ENCODE measurements at regions not wholly inside any gene's neighbourhood (a gene's known extent, or its start where the extent isn't known, plus 50 kb on each side); places are given as distances from the start of the nearest gene placed in this dataset.

DNA sequence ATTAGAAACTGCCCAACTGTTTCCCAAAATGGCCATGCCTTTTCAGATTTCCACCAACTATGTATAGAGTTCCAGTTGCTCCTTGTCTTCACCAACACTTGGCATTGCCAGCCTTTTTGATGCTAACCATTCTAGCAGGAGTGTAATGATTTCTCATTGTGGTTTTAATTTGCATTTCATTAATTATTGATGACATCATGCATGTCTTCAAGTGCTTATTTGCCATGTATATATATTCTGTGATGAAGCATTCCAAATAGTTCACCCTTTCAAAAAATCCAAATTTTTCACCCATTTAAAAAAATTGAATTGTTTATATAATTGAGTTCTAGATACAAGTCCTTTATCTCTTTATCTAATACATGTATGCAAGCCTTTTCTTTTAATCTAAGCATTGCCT lies 245.9 kb upstream of the TNRC6C start:
- Histone ChIP-seq H3K4me3 (no peak overlapping the region), H3K27me3 (no peaks in the 10 kb centered on the region), H3K36me3 (no peaks in the 10 kb centered on the region), H3K9me3 (no peaks in the 10 kb centered on the region), H3K4me1 (no peaks in the 10 kb centered on the region), H3K27ac (no peak overlapping the region)
- no peak for DNase-seq
- intact Hi-C loops (cut with DNase I; ENCODE audit: low total_unique reads) = no loop called here
- TF ChIP-seq POLR2A (IDR thresholded peaks at IDR 0.05) (no peak), EP300 (IDR thresholded peaks at IDR 0.05) (no peak), POLR2AphosphoS5 (IDR thresholded peaks at IDR 0.05) (no peak)
- TF ChIP-seq, protein P1, sequence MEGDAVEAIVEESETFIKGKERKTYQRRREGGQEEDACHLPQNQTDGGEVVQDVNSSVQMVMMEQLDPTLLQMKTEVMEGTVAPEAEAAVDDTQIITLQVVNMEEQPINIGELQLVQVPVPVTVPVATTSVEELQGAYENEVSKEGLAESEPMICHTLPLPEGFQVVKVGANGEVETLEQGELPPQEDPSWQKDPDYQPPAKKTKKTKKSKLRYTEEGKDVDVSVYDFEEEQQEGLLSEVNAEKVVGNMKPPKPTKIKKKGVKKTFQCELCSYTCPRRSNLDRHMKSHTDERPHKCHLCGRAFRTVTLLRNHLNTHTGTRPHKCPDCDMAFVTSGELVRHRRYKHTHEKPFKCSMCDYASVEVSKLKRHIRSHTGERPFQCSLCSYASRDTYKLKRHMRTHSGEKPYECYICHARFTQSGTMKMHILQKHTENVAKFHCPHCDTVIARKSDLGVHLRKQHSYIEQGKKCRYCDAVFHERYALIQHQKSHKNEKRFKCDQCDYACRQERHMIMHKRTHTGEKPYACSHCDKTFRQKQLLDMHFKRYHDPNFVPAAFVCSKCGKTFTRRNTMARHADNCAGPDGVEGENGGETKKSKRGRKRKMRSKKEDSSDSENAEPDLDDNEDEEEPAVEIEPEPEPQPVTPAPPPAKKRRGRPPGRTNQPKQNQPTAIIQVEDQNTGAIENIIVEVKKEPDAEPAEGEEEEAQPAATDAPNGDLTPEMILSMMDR (IDR thresholded peaks at IDR 0.05) = no peak

DNA sequence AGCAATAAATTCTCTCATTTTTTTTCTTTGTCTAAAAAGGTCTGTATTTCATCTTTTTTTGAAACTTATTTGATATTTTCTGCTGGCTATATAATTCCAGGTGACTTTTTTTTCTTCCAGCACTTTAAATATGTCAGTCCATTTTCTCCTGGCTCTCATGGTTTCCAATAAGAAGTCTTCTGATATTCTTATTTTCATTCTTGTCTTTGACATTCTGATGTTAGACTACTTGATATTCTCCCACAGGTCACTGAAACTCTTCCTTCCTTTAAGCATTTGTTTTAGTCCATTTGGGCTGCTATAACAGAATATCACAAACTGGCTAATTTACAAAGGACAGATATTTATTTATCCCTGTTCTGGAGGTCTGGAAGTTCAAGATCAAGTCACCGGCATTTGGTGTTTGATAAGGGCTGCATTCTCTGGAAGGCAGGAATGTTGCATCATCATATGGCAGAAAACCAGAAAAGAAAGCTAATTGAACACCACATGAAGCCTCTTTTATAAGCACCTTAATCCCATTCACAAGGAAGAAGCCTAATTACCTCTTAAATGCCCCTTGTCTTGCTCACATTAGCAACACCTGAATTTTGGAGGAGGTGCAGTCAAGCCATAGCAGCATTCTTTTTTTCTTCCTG lies 242.1 kb upstream of the TNRC6C start:
- no peaks in the 10 kb centered on the region for H3K36me3 ChIP-seq
- H3K4me1 ChIP-seq = no peaks in the 10 kb centered on the region
- no peaks in the 10 kb centered on the region for H3K27me3 ChIP-seq
- no peak overlapping the region for H3K4me3 ChIP-seq
- H3K9me3 ChIP-seq = no peaks in the 10 kb centered on the region
- DNase-seq = no peak
- WGBS, 5 donors = 12 to 51% (median 30%) methylated on average over 1 of the region's 1 CpG
- H3K27ac ChIP-seq = no peak overlapping the region
- intact Hi-C loops (cut with DNase I; ENCODE audit: low total_unique reads) = no loop called here
- TF ChIP-seq POLR2AphosphoS5 (IDR thresholded peaks at IDR 0.05) (no peak), EP300 (IDR thresholded peaks at IDR 0.05) (no peak), POLR2A (IDR thresholded peaks at IDR 0.05) (no peak)
- TF ChIP-seq, protein P1 (IDR thresholded peaks at IDR 0.05) = no peak

DNA sequence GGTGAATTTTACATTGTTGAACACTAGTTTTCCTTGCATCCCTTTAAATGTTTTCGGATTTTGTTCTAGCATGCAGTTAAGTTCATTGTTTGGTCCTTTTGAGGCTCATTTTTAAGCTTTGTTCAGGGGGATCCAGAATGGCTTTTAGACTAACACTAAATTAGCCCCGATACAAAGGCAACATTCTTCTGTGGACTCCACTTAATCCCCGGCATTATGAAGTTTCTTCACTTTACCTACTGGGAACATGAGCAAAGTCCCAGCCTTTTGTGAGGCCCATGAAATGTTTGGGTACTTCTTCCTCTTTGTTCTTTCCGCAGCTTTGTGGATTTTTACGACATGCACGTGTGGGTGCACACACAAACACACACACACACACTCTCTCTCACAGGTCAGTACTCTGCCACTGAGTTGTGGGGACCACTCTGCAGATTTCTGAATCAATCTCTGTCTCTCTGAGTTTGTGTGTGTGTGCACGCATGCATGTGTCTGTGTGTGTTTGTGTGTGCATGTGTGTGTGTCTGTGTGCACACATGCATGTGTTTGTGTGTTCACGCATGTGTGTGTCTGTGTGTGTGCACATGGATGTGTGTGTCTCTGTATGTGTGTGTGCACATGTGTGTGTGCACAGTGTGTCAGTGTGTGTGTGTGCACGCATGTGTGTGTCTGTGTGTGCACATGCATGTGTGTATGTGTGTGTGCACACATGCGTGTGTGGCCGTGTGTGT lies 240.4 kb upstream of the TNRC6C start:
- no peak for DNase-seq
- H3K27me3 ChIP-seq = no peaks in the 10 kb centered on the region
- TF ChIP-seq POLR2AphosphoS5 (IDR thresholded peaks at IDR 0.05) = no peak
- no peak for TF ChIP-seq POLR2A (IDR thresholded peaks at IDR 0.05)
- no peak for TF ChIP-seq EP300 (IDR thresholded peaks at IDR 0.05)
- TF ChIP-seq, protein P1 (IDR thresholded peaks at IDR 0.05) = no peak
- H3K36me3 ChIP-seq = no peaks in the 10 kb centered on the region
- H3K4me3 ChIP-seq = no peak overlapping the region
- intact Hi-C loops (cut with DNase I; ENCODE audit: low total_unique reads) = no loop called here
- H3K9me3 ChIP-seq = no peaks in the 10 kb centered on the region
- 74 to 85% (median 82%) methylated on average over 11 of the region's 11 CpGs for WGBS, 5 donors
- H3K27ac ChIP-seq = no peak overlapping the region
- H3K4me1 ChIP-seq = no peaks in the 10 kb centered on the region

DNA sequence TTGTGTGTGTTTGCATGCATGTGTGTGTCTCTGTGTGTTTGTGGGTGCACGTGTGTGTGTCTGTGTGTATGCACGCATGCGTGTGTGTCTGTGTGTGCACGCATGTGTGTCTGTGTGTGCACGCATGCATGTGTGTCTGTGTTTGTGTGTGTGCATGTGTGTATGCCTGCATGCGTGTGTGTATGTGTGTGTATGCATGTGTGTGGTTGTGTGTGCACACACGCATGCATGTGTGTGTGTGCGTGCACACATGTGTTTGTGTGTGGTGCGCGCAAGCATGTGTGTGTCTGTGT lies 239.9 kb upstream of the TNRC6C start:
- Histone ChIP-seq H3K4me3 (no peak overlapping the region), H3K27me3 (no peaks in the 10 kb centered on the region), H3K9me3 (no peaks in the 10 kb centered on the region), H3K4me1 (no peaks in the 10 kb centered on the region), H3K36me3 (no peaks in the 10 kb centered on the region), H3K27ac (no peak overlapping the region)
- TF ChIP-seq EP300 (IDR thresholded peaks at IDR 0.05) (no peak), POLR2AphosphoS5 (IDR thresholded peaks at IDR 0.05) (no peak), POLR2A (IDR thresholded peaks at IDR 0.05) (no peak)
- TF ChIP-seq, protein P1 (IDR thresholded peaks at IDR 0.05) = no peak
- DNase-seq = no peak
- WGBS, 5 donors = 89 to 95% (median 91%) methylated on average over 10 of the region's 10 CpGs
- intact Hi-C loops (cut with DNase I; ENCODE audit: low total_unique reads) = no loop called here

Data from stomach (tissue), 8 donors.